ENCODE measurements at regions not wholly inside any gene's neighbourhood (a gene's known extent, or its start where the extent isn't known, plus 50 kb on each side); places are given as distances from the start of the nearest gene placed in this dataset.

GRCh38 chr11:116510886-116511650 lies 261.7 kb downstream of the BUD13 start:
- DNase-seq (ENCODE audit: low read depth in 4 of 4, low spot score in 2 of 4): no peak

GRCh38 chr11:116510166-116510565 lies 262.6 kb downstream of the BUD13 start:
- no peak for DNase-seq (ENCODE audit: low read depth in 4 of 4, low spot score in 2 of 4)

- no peak for DNase-seq (ENCODE audit: low read depth in 4 of 4, low spot score in 2 of 4)
These were observed 263.2 kb downstream of the BUD13 start for GRCh38 chr11:116509551-116509950.

- DNase-seq (ENCODE audit: low read depth in 4 of 4, low spot score in 2 of 4): no peak
These were observed 264.7 kb downstream of the BUD13 start for GRCh38 chr11:116507849-116508695.

- DNase-seq (ENCODE audit: low read depth in 4 of 4, low spot score in 2 of 4): no peak
These were observed 265.8 kb downstream of the BUD13 start for GRCh38 chr11:116507016-116507415.

GRCh38 chr11:116506263-116506825 lies 266.4 kb downstream of the BUD13 start:
- no peak for DNase-seq (ENCODE audit: low read depth in 4 of 4, low spot score in 2 of 4)

GRCh38 chr11:116505298-116506262 lies 267.2 kb downstream of the BUD13 start:
- DNase-seq (ENCODE audit: low read depth in 4 of 4, low spot score in 2 of 4): no peak

GRCh38 chr11:116504541-116505297 lies 268.1 kb downstream of the BUD13 start:
- DNase-seq (ENCODE audit: low read depth in 4 of 4, low spot score in 2 of 4): no peak

- DNase-seq (ENCODE audit: low read depth in 4 of 4, low spot score in 2 of 4): no peak
These were observed 269.3 kb downstream of the BUD13 start for GRCh38 chr11:116503216-116504160.

- no peak for DNase-seq (ENCODE audit: low read depth in 4 of 4, low spot score in 2 of 4)
These were observed 270.1 kb downstream of the BUD13 start for GRCh38 chr11:116502641-116503061.

- DNase-seq (ENCODE audit: low read depth in 4 of 4, low spot score in 2 of 4): no peak
These were observed 271.1 kb downstream of the BUD13 start for GRCh38 chr11:116501728-116502127.

GRCh38 chr11:116500947-116501602 lies 271.7 kb downstream of the BUD13 start:
- DNase-seq (ENCODE audit: low read depth in 4 of 4, low spot score in 2 of 4): no peak

GRCh38 chr11:116500026-116500946 lies 272.5 kb downstream of the BUD13 start:
- no peak for DNase-seq (ENCODE audit: low read depth in 4 of 4, low spot score in 2 of 4)

- peak; percentile 67 to 86 (median 71) for DNase-seq (ENCODE audit: low read depth in 4 of 4, low spot score in 2 of 4)
These were observed 273.3 kb downstream of the BUD13 start for GRCh38 chr11:116499396-116500003.

GRCh38 chr11:116498161-116498560 lies 274.6 kb downstream of the BUD13 start:
- no peak for DNase-seq (ENCODE audit: low read depth in 4 of 4, low spot score in 2 of 4)

- no peak for DNase-seq (ENCODE audit: low read depth in 4 of 4, low spot score in 2 of 4)
These were observed 280.2 kb downstream of the BUD13 start for GRCh38 chr11:116492600-116492999.
